Cardiac fibroblast (primary cell): ENCODE measurements at regions not wholly inside any gene's neighbourhood (a gene's known extent, or its start where the extent isn't known, plus 50 kb on each side); places are given as distances from the start of the nearest gene placed in this dataset.
A peak's percentile ranks its signal among the peaks of the same experiment; 100 is the strongest.

ENCODE experiments used
- DNase-seq, 2 donors: peaks; one replicate each; pipeline versions ENCODE4 v3.0.0 to v3.0.0-alpha.2; 2010; ENCODE audit warnings: low read depth in 2 of 2
- H3K4me3 ChIP-seq, 2 donors: replicated peaks in 1 of 2; 1 replicate in 1 of 2; 2 replicates in 1 of 2; pipeline ENCODE4 v1.5.1; 2011; ENCODE audit warnings: low read depth in 2 of 2, low read length in 2 of 2, mild to moderate bottlenecking in 2 of 2, moderate library complexity in 1 of 2
- TF ChIP-seq, protein P1 (sequence below): IDR thresholded peaks from one replicate; pipeline ENCODE4 v1.5.1; 2011; ENCODE audit warnings: low read depth, mild to moderate bottlenecking, low read length, inconsistent platforms

DNA sequence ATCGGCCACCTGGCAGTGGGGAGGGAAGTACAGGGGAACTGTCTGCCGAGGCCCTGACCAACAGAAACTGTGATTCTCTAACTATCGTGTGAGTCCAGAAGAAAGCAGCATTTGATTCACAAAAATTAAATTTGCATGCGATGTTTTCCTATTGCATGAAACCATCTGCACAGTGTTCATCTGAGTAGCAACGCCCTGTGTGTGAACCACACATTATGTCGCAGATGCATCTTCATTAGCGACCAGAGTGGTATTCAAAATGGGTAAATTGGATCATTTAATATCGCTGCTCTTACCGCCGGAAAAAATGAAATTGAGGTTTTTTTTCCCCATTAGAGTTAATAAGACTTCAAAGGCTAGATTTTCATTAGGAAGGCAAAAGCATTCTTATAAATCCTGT lies 260.6 kb downstream of the ABCC12 start:
- no peak overlapping the region for H3K4me3 ChIP-seq
- TF ChIP-seq, protein P1, sequence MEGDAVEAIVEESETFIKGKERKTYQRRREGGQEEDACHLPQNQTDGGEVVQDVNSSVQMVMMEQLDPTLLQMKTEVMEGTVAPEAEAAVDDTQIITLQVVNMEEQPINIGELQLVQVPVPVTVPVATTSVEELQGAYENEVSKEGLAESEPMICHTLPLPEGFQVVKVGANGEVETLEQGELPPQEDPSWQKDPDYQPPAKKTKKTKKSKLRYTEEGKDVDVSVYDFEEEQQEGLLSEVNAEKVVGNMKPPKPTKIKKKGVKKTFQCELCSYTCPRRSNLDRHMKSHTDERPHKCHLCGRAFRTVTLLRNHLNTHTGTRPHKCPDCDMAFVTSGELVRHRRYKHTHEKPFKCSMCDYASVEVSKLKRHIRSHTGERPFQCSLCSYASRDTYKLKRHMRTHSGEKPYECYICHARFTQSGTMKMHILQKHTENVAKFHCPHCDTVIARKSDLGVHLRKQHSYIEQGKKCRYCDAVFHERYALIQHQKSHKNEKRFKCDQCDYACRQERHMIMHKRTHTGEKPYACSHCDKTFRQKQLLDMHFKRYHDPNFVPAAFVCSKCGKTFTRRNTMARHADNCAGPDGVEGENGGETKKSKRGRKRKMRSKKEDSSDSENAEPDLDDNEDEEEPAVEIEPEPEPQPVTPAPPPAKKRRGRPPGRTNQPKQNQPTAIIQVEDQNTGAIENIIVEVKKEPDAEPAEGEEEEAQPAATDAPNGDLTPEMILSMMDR, result no peak
- no peak for DNase-seq

- TF ChIP-seq, protein P1, result no peak
- no peak for DNase-seq
- H3K4me3 ChIP-seq, result no peak overlapping the region
Observed at GRCh38 chr16:47892999-47893398, 262.8 kb downstream of the ABCC12 start.

- H3K4me3 ChIP-seq, result no peak overlapping the region
- DNase-seq, result no peak
- TF ChIP-seq, protein P1, result no peak
Observed at GRCh38 chr16:47888734-47889133, 267.1 kb downstream of the ABCC12 start.

DNA sequence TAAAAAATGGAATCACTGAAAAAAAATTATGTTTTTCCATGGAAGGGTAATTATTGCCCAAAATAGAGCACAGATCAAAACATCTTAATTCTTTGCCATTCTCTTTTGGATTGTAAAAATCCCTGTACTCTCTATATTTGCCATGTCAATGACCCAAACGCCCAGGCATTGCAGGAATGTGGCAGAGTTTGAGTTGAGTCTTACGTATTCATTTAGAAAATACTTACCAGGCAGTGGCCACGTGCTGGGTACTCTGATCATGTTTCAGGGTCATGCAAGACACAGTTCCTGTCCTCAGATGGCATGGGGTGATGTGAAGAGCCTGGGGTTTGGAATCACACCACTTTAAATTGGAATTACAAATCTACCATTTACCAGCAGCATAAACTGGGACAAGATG lies 267.7 kb downstream of the ABCC12 start:
- peak; percentile 36 to 51 for DNase-seq
- TF ChIP-seq, protein P1, result no peak
- no peak overlapping the region for H3K4me3 ChIP-seq

DNA sequence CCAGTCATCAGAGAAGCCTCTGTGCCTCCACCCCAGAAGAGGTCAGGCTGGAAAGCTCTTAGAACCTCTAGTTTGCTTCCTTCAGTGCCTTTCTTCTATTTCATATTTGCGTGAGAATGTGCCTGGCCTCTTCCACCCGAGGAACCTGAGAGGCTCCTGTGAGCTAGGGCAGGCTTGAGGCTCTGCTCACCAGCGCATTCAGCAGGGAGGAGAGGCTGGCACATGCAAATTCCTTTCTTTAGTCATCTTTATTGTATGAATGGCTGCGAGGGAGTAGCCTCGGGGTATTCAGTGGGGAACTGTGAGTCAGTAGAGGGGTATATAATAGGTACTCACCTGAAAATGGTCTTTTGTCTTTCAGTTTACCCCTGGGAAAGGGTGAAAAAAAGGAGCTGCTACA lies 268.3 kb downstream of the ABCC12 start:
- no peak overlapping the region for H3K4me3 ChIP-seq
- TF ChIP-seq, protein P1, result no peak
- peak in 1 of 2 donors; percentile 22 for DNase-seq

DNA sequence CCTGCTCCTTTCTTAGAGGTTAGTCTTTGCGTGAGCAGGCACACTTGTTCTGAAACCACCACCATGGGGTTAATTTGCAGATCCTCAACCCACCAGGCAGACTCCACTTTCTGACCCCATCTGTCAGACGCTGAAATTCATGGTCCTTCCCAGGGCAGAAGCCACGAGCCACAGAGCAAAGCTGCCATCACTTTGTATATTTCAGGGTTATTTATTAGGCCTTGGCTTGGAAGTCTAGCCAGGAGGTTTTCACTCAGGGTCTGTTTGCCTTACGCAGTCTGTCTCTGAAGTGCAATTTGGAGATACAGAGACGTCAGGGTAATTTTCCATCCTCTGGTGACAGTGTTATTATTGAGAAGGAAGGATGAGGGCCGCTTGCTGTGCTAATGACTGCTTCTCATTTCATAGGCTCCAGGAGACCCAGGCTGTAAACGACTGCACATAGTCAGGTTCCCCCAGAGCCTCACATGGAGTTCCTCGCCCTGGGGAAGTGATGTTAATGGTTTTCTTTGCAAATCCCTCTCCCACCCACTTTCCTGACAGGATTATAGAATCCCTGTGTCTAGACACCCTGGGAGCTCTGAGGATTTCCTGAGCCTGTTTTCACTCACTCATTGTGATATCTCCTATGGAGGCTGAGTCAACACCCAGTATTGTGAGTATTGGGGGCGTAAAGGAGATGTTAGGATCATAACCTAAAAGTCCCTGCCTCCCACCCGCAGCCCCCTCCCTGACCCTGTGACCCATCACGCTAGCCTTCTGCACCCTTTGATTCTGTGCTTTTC lies 269.0 kb downstream of the ABCC12 start:
- TF ChIP-seq, protein P1, result no peak
- no peak overlapping the region for H3K4me3 ChIP-seq
- DNase-seq, result no peak

- TF ChIP-seq, protein P1, result no peak
- no peak for DNase-seq
- no peak overlapping the region for H3K4me3 ChIP-seq
Observed at GRCh38 chr16:47886139-47886538, 269.7 kb downstream of the ABCC12 start.
